Stimulated activated naive CD8-positive, alpha-beta T cell treated with anti-CD3 and anti-CD28 coated beads, Interleukin-15, Interleukin-2, amounts not matched to agents 100 ng/mL and 50 ng/mL, for 24 hours (primary cell): ENCODE measurements at regions not wholly inside any gene's neighbourhood (a gene's known extent, or its start where the extent isn't known, plus 50 kb on each side); places are given as distances from the start of the nearest gene placed in this dataset.

Source experiments
- H3K27ac Mint-ChIP-seq: one replicate; pipeline ENCODE4 v1.8.0; 2021; ENCODE audit warnings: mild to moderate bottlenecking, mixed read lengths
- H3K27me3 Mint-ChIP-seq: one replicate; pipeline ENCODE4 v1.8.0; 2021; ENCODE audit warnings: mixed read lengths
- H3K36me3 Mint-ChIP-seq: one replicate; pipeline ENCODE4 v1.8.0; 2021; ENCODE audit warnings: low read depth, mixed read lengths
- H3K4me1 Mint-ChIP-seq: one replicate; pipeline ENCODE4 v1.8.0; 2021; ENCODE audit warnings: low read depth, mixed read lengths
- H3K4me3 Mint-ChIP-seq: one replicate; pipeline ENCODE4 v1.8.0; 2021; ENCODE audit warnings: mild to moderate bottlenecking, mixed read lengths
- H3K9me3 Mint-ChIP-seq: one replicate; pipeline ENCODE4 v1.8.0; 2021; ENCODE audit warnings: mixed read lengths

GRCh38 chr7:9175871-9176270, 742.5 kb downstream of the NXPH1 start:
- peaks cover 15% of the 10 kb centered on the region for H3K9me3 Mint-ChIP-seq
- no peaks in the 10 kb centered on the region for H3K36me3 Mint-ChIP-seq
- H3K4me1 Mint-ChIP-seq = no peaks in the 10 kb centered on the region
- no peak overlapping the region for H3K27ac Mint-ChIP-seq
- H3K4me3 Mint-ChIP-seq = no peak overlapping the region
- H3K27me3 Mint-ChIP-seq = no peaks in the 10 kb centered on the region

DNA sequence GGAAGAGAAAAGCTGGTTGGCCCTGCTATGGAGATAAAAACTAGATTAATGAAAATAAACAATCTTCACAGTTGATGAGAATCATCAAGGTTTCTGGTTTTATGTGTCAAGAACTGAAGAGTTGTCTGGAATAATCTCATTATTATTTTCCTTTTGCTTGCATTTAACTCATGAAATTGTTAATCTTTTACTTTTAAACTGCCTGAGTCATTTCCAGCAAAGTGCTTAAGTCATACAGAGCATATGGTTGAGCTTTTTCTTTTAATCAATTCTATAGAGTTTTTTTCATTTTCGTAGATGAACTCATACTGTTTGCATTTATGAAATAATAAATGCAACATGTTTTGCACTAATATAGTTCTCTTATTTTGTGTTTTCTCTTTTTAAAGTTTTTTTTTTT, 747.9 kb downstream of the NXPH1 start:
- Mint-ChIP-seq H3K27ac (no peak overlapping the region), H3K27me3 (no peaks in the 10 kb centered on the region), H3K9me3 (peaks cover 6% of the 10 kb centered on the region), H3K4me1 (no peaks in the 10 kb centered on the region), H3K4me3 (no peak overlapping the region), H3K36me3 (no peaks in the 10 kb centered on the region)

DNA sequence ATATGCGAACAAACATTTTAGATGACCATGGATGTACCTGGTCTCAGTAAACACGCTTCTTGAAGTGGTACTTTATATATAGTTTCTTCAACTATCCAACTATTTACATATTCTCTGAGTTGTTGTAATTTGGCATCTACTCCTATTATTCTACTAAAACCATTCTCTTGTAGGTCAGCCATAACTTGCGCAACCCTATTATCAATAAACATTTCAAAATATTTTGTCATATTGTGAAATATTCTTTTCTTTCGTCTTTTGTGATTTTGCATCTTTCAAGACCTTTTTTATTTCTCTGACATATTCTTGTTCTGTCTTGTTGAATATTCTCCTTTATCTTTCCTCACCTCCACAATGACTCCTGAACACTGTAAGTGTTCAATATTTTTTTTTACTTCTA, 753.3 kb downstream of the NXPH1 start:
- Mint-ChIP-seq H3K9me3 (peaks cover 5% of the 10 kb centered on the region), H3K27me3 (no peaks in the 10 kb centered on the region), H3K36me3 (no peaks in the 10 kb centered on the region), H3K4me3 (no peak overlapping the region), H3K27ac (no peak overlapping the region), H3K4me1 (no peaks in the 10 kb centered on the region)

GRCh38 chr7:9189703-9190102, 756.3 kb downstream of the NXPH1 start:
- H3K27ac Mint-ChIP-seq = no peak overlapping the region
- H3K4me1 Mint-ChIP-seq = no peaks in the 10 kb centered on the region
- H3K27me3 Mint-ChIP-seq = no peaks in the 10 kb centered on the region
- H3K36me3 Mint-ChIP-seq = no peaks in the 10 kb centered on the region
- H3K4me3 Mint-ChIP-seq = no peak overlapping the region
- H3K9me3 Mint-ChIP-seq = peaks cover 10% of the 10 kb centered on the region

DNA sequence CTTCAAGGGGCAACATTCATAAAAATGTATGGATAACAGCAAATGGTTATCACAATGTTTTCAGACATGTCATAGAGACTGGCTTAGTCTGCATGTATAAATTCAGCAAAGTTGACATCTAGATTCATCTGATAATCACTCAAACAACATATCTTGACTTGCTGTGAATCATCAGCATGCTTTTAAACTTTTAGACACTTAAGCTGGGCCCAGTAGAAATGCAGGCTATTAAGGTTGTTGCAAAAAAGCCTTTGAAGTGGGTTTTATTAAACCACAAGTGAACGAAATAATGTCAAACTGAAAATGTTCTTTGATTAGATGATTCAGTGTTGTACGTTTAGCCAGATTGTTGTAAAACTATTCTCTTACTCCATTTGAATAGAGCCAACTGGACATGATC, 759.6 kb downstream of the NXPH1 start:
- H3K4me3 Mint-ChIP-seq = no peak overlapping the region
- peaks cover 10% of the 10 kb centered on the region for H3K9me3 Mint-ChIP-seq
- no peaks in the 10 kb centered on the region for H3K27me3 Mint-ChIP-seq
- H3K4me1 Mint-ChIP-seq = no peaks in the 10 kb centered on the region
- no peak overlapping the region for H3K27ac Mint-ChIP-seq
- H3K36me3 Mint-ChIP-seq = no peaks in the 10 kb centered on the region

DNA sequence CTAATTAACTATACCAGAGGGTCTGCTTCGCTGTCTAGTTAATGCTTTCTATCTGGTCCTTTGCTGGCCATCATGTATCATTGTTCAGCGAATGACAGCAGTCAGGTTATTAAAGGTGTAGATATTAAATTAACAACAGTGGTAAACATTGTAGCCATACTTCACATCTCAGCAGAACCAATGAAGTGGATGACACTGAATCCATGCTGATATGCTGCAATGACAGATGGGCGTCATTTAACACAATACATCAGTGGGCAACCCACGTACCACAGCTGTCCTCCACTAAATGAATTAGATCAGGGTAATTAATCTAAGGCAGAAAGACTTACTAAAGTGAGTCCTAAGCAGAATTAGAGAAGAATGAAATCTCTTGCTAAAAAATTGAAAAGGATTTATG, 767.2 kb downstream of the NXPH1 start:
- Mint-ChIP-seq H3K27me3 (no peaks in the 10 kb centered on the region), H3K9me3 (peaks cover 10% of the 10 kb centered on the region), H3K36me3 (no peaks in the 10 kb centered on the region), H3K27ac (no peak overlapping the region), H3K4me1 (no peaks in the 10 kb centered on the region), H3K4me3 (no peak overlapping the region)

GRCh38 chr7:9201928-9202327, 768.5 kb downstream of the NXPH1 start:
- H3K4me3 Mint-ChIP-seq = no peak overlapping the region
- no peak overlapping the region for H3K27ac Mint-ChIP-seq
- no peaks in the 10 kb centered on the region for H3K36me3 Mint-ChIP-seq
- peaks cover 17% of the 10 kb centered on the region for H3K9me3 Mint-ChIP-seq
- no peaks in the 10 kb centered on the region for H3K4me1 Mint-ChIP-seq
- H3K27me3 Mint-ChIP-seq = no peaks in the 10 kb centered on the region

- Mint-ChIP-seq H3K27ac (no peak overlapping the region), H3K36me3 (no peaks in the 10 kb centered on the region), H3K4me1 (no peaks in the 10 kb centered on the region), H3K4me3 (no peak overlapping the region), H3K27me3 (no peaks in the 10 kb centered on the region), H3K9me3 (peaks cover 15% of the 10 kb centered on the region)
Observed at GRCh38 chr7:9204571-9204970, 771.2 kb downstream of the NXPH1 start.

DNA sequence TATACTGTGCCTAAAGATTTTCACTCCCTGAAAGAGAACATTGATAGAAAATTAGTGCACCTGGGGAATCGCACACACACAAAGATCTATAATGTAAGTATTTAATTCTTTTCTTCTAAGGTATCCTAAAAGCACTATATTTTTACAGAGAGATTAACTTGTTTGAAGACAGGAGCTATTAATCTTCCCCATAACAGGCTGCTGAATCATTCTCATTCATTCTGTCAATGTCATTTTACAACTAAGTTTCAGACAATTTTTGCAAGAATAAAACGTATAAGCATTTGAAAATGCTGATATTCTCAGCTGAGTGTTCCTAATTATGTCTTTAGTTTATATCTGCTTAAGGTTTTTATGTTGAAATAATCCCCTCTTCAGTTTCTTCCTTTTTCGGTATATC, 776.7 kb downstream of the NXPH1 start:
- H3K27me3 Mint-ChIP-seq = no peaks in the 10 kb centered on the region
- H3K27ac Mint-ChIP-seq = no peak overlapping the region
- no peaks in the 10 kb centered on the region for H3K36me3 Mint-ChIP-seq
- peaks cover 11% of the 10 kb centered on the region for H3K9me3 Mint-ChIP-seq
- no peak overlapping the region for H3K4me3 Mint-ChIP-seq
- H3K4me1 Mint-ChIP-seq = no peaks in the 10 kb centered on the region

- Mint-ChIP-seq H3K4me1 (no peaks in the 10 kb centered on the region), H3K4me3 (no peak overlapping the region)
Observed at GRCh38 chr7:9217204-9217603, 783.8 kb downstream of the NXPH1 start.

GRCh38 chr7:9226500-9226899, 793.1 kb downstream of the NXPH1 start:
- no peak overlapping the region for H3K27ac Mint-ChIP-seq
- no peaks in the 10 kb centered on the region for H3K4me1 Mint-ChIP-seq
- H3K27me3 Mint-ChIP-seq = no peaks in the 10 kb centered on the region
- H3K9me3 Mint-ChIP-seq = peaks cover 16% of the 10 kb centered on the region
- H3K36me3 Mint-ChIP-seq = no peaks in the 10 kb centered on the region
- no peak overlapping the region for H3K4me3 Mint-ChIP-seq

More at GRCh38 chr7:9217204-9217603, 783.8 kb downstream of the NXPH1 start:
- no peak overlapping the region for H3K27ac Mint-ChIP-seq
- peaks cover 9% of the 10 kb centered on the region for H3K9me3 Mint-ChIP-seq
- no peaks in the 10 kb centered on the region for H3K27me3 Mint-ChIP-seq
- no peaks in the 10 kb centered on the region for H3K36me3 Mint-ChIP-seq

DNA sequence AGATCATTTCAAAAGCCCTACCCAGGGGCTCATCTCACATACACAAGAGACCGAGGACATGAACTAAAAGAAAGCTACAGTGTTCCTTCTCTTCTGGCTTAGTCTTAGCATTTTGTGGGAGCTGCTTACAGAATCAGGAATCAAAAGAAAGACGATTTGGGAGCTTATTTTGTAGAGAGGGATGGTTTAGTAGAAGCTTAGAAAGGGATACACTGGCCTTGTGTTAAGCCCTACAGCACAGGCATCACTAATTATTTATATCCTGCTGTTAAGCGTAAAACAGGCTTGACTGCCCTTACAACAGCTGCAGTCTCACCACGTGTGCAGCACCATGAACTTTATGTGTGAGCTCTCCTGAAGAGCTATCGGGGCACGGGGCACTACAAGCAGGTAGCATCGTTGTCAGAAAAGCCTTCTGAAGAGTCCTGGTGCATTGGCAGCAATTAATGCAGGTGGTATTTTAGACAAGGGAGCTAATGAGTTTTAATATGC, 798.3 kb downstream of the NXPH1 start:
- no peaks in the 10 kb centered on the region for H3K4me1 Mint-ChIP-seq
- peaks cover 14% of the 10 kb centered on the region for H3K9me3 Mint-ChIP-seq
- no peaks in the 10 kb centered on the region for H3K27me3 Mint-ChIP-seq
- no peaks in the 10 kb centered on the region for H3K36me3 Mint-ChIP-seq
- H3K27ac Mint-ChIP-seq = no peak overlapping the region
- no peak overlapping the region for H3K4me3 Mint-ChIP-seq

DNA sequence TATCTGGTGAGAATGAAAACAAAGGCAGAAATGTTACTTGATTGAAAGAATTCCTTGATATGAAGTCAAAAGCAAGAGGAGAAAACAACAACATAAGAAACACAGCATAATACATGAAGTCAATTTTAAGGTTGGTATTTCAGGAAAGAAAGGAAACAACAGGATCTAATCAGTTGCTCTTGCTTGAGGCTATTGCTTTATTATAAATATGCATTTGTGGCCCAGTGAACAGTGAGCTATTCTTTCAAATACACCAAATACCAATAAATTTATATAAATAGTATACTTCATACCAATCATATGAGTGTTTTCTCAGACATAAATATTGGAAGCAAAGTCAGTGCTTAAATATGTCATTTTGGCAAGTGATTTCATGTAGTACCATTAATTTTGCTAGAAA, 806.6 kb downstream of the NXPH1 start:
- no peaks in the 10 kb centered on the region for H3K36me3 Mint-ChIP-seq
- H3K27ac Mint-ChIP-seq = no peak overlapping the region
- H3K4me3 Mint-ChIP-seq = no peak overlapping the region
- H3K27me3 Mint-ChIP-seq = no peaks in the 10 kb centered on the region
- peaks cover 19% of the 10 kb centered on the region for H3K9me3 Mint-ChIP-seq
- H3K4me1 Mint-ChIP-seq = no peaks in the 10 kb centered on the region

DNA sequence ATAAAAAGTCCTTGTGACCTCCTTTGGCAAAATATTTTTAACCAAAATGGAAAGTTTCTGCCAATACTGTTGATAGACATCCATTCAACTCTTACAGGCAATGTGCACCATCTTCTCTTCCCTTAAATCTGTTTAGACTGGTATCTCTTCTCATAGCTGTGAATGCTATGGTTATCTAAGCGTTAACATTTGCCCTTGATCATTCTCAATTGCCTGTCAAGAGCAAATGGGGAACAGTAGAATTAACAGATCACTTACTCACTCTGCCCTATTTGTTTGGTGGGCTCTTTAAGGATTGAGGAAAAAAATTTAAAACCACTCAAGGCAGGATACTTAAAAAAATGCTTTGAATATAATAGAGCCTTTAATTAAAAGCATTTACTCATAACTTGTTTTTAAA, 808.4 kb downstream of the NXPH1 start:
- Mint-ChIP-seq H3K4me1 (no peaks in the 10 kb centered on the region), H3K36me3 (no peaks in the 10 kb centered on the region), H3K27me3 (no peaks in the 10 kb centered on the region), H3K27ac (no peak overlapping the region), H3K9me3 (peaks cover 13% of the 10 kb centered on the region), H3K4me3 (no peak overlapping the region)

DNA sequence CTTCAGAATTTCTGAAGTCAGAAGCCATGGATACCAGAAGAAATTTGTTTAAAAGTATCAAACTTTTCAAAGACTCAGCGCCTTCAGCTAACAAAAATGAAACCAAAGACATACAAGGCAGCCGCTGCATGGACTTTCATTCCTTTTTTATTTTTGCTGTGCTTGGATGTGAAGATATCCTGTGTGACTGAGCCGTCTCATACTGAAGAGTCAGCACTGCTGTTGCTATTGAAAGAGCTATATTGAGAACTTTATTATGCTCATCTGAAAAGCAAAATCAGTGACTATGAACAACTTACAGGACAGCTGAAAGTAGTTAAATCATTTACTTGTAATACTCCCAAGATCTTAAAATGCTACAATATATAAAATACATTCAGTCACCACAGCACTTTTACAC, 809.2 kb downstream of the NXPH1 start:
- H3K27me3 Mint-ChIP-seq = no peaks in the 10 kb centered on the region
- H3K36me3 Mint-ChIP-seq = no peaks in the 10 kb centered on the region
- H3K9me3 Mint-ChIP-seq = peaks cover 13% of the 10 kb centered on the region
- no peak overlapping the region for H3K4me3 Mint-ChIP-seq
- H3K27ac Mint-ChIP-seq = no peak overlapping the region
- no peaks in the 10 kb centered on the region for H3K4me1 Mint-ChIP-seq

- peaks cover 20% of the 10 kb centered on the region for H3K9me3 Mint-ChIP-seq
- no peak overlapping the region for H3K27ac Mint-ChIP-seq
- H3K4me3 Mint-ChIP-seq = no peak overlapping the region
- H3K27me3 Mint-ChIP-seq = no peaks in the 10 kb centered on the region
- H3K4me1 Mint-ChIP-seq = no peaks in the 10 kb centered on the region
- H3K36me3 Mint-ChIP-seq = no peaks in the 10 kb centered on the region
Observed at GRCh38 chr7:9250876-9251275, 817.5 kb downstream of the NXPH1 start.
